SK-N-SH (cell line): ENCODE measurements at regions not wholly inside any gene's neighbourhood (a gene's known extent, or its start where the extent isn't known, plus 50 kb on each side); places are given as distances from the start of the nearest gene placed in this dataset.
A peak's percentile ranks its signal among the peaks of the same experiment; 100 is the strongest.
"Not testable (repeated sequence)": the region's sequence is repeated elsewhere in the genome, so short reads cannot be mapped to it uniquely, and the experiment has no call there.

ENCODE experiments used
- CTCF ChIA-PET: fragments of 300-600, 350-600 bp; formaldehyde crosslinking; extraction: SDS; loops from one replicate; lab custom pipeline; 2021; lab: Yijun Ruan, JAX
- POLR2A ChIA-PET: fragments of 350-600 bp; sonication (Branson Sonifier 250); formaldehyde crosslinking; extraction: SDS; loops from one replicate; lab custom pipeline; 2020; ENCODE audit warnings: antibody characterized with exemption, inconsistent platforms; lab: Yijun Ruan, JAX
- DNase-seq: peaks from one replicate; pipeline ENCODE4 v3.0.0; 2012
- H2AFZ ChIP-seq: fragments of 200-600 bp; sonication (generic); 2 replicates; pipeline ENCODE4 v1.8.1; 2016; ENCODE audit warnings: antibody characterized with exemption, mild to moderate bottlenecking, low read depth
- H3F3A ChIP-seq: fragments of 200-600 bp; sonication (generic); replicated peaks from 2 replicates; pipeline ENCODE3; 2016; ENCODE audit warnings: antibody characterized with exemption, mild to moderate bottlenecking; ENCODE audit not compliant: insufficient read depth
- H3K27ac ChIP-seq, 2 experiments: fragments of 200-500 bp in 1 of 2; fragments of 200-600 bp in 1 of 2; sonication (Bioruptor generic) in 1 of 2; sonication (generic), shearing (Covaris generic) in 1 of 2; 2 replicates each; pipeline versions ENCODE4 v1.5.1 to v1.6.1; 2014 to 2016; ENCODE audit warnings: low read depth in 2 of 2, inconsistent platforms in 1 of 2, low read length in 1 of 2, mild to moderate bottlenecking in 1 of 2, mixed read lengths in 1 of 2
- H3K27me3 ChIP-seq: fragments of 200-600 bp; sonication (generic), shearing (Covaris generic); 2 replicates; pipeline ENCODE4 v1.6.1; 2016; ENCODE audit warnings: mixed run types; ENCODE audit not compliant: insufficient read depth
- H3K36me3 ChIP-seq, 2 experiments: fragments of 200-500 bp in 1 of 2; fragments of 200-600 bp in 1 of 2; sonication (Bioruptor generic) in 1 of 2; sonication (generic) in 1 of 2; replicated peaks in 1 of 2; 2 replicates each; pipeline versions ENCODE3 to v1.5.1; 2014 to 2016; ENCODE audit warnings: low read length in 1 of 2, mild to moderate bottlenecking in 1 of 2; ENCODE audit not compliant: insufficient read depth in 2 of 2, control insufficient read depth in 1 of 2
- H3K4me1 ChIP-seq, 2 experiments: fragments of 200-500 bp in 1 of 2; fragments of 200-600 bp in 1 of 2; sonication (Bioruptor generic) in 1 of 2; sonication (generic), shearing (Covaris generic) in 1 of 2; 2 replicates each; pipeline versions ENCODE4 v1.5.1 to v1.6.1; 2014 to 2016; ENCODE audit warnings: low read depth in 1 of 2, low read length in 1 of 2, mixed run types in 1 of 2; ENCODE audit not compliant: insufficient read depth in 2 of 2, control insufficient read depth in 1 of 2
- H3K4me2 ChIP-seq: fragments of 200-600 bp; sonication (generic), shearing (Covaris generic); 2 replicates; pipeline ENCODE4 v1.6.1; 2017; ENCODE audit warnings: mixed run types
- H3K4me3 ChIP-seq, 2 experiments: fragments of 200-500 bp in 1 of 2; fragments of 200-600 bp in 1 of 2; sonication (Bioruptor generic) in 1 of 2; sonication (generic), shearing (Covaris generic) in 1 of 2; 2 replicates each; pipeline versions ENCODE4 v1.5.1 to v1.8.1; 2014 to 2016; ENCODE audit warnings: low read depth in 2 of 2, inconsistent platforms in 1 of 2, low read length in 1 of 2, mild to moderate bottlenecking in 1 of 2, mixed read lengths in 1 of 2, moderate library complexity in 1 of 2
- H3K79me2 ChIP-seq: fragments of 200-600 bp; sonication (generic); 2 replicates; pipeline ENCODE4 v1.8.1; 2017; ENCODE audit warnings: mild to moderate bottlenecking; ENCODE audit not compliant: insufficient read depth
- H3K9ac ChIP-seq: fragments of 200-600 bp; sonication (generic); 2 replicates; pipeline ENCODE4 v1.6.1; 2017; ENCODE audit warnings: mixed run types
- H3K9me2 ChIP-seq: fragments of 200-600 bp; sonication (generic); 2 replicates; pipeline ENCODE4 v1.6.1; 2017; ENCODE audit warnings: mixed run types
- H3K9me3 ChIP-seq: fragments of 200-600 bp; sonication (generic); 2 replicates; pipeline ENCODE4 v1.6.1; 2017; ENCODE audit warnings: mixed run types, mild to moderate bottlenecking, moderate library complexity
- H4K20me1 ChIP-seq: fragments of 200-600 bp; sonication (generic); 2 replicates; pipeline ENCODE4 v1.6.1; 2017; ENCODE audit warnings: mild to moderate bottlenecking, mixed run types; ENCODE audit not compliant: insufficient read depth
- CHD2 ChIP-seq: fragments of 150-350 bp; IDR thresholded peaks from 2 replicates; pipeline ENCODE4 v1.6.1; 2018; ENCODE audit warnings: low read length; ENCODE audit not compliant: partially characterized antibody
- ELF1 ChIP-seq: IDR thresholded peaks from 2 replicates; pipeline ENCODE4 v1.4.0; 2012
- FOXJ3 ChIP-seq: sonication (generic); formaldehyde crosslinking; IDR thresholded peaks from 2 replicates; pipeline ENCODE4 v1.5.1; 2020; ENCODE audit warnings: mild to moderate bottlenecking, missing genetic modification reagents
- FOXM1 ChIP-seq: IDR thresholded peaks from 2 replicates; pipeline ENCODE4 v1.4.0; 2012; ENCODE audit warnings: low read depth, mild to moderate bottlenecking
- GABPA ChIP-seq: IDR thresholded peaks from 2 replicates; pipeline ENCODE4 v1.4.0; 2012; ENCODE audit warnings: low read depth, mild to moderate bottlenecking
- JUND ChIP-seq: IDR thresholded peaks from 2 replicates; pipeline ENCODE4 v1.4.0; 2012
- NFIC ChIP-seq: IDR thresholded peaks from 2 replicates; pipeline ENCODE4 v1.4.0; 2012; ENCODE audit warnings: borderline replicate concordance
- NRF1 ChIP-seq: IDR thresholded peaks from 2 replicates; pipeline ENCODE4 v1.6.1; 2012; ENCODE audit warnings: low read depth, mild to moderate bottlenecking, low read length
- RAD21 ChIP-seq: IDR thresholded peaks from 2 replicates; pipeline ENCODE4 v1.6.1; 2012; ENCODE audit warnings: mild to moderate bottlenecking, low read length
- RCOR1 ChIP-seq: fragments of 150-350 bp; IDR thresholded peaks from 2 replicates; pipeline ENCODE4 v1.6.1; 2017; ENCODE audit warnings: antibody characterized with exemption, low read length
- SIN3A ChIP-seq: IDR thresholded peaks from 2 replicates; pipeline ENCODE4 v1.6.1; 2012; ENCODE audit warnings: low read depth, mild to moderate bottlenecking, low read length, moderate library complexity, borderline replicate concordance
- SMC3 ChIP-seq: IDR thresholded peaks from 2 replicates; pipeline ENCODE4 v1.6.1; 2012; ENCODE audit warnings: low read depth, low read length, improper control_type of control experiment
- TAF1 ChIP-seq: IDR thresholded peaks from 2 replicates; pipeline ENCODE4 v1.6.1; 2012; ENCODE audit warnings: low read depth, mild to moderate bottlenecking, low read length, moderate library complexity, borderline replicate concordance
- TEAD4 ChIP-seq: IDR thresholded peaks from 2 replicates; pipeline ENCODE4 v1.4.0; 2012; ENCODE audit warnings: mild to moderate bottlenecking, borderline replicate concordance; ENCODE audit not compliant: insufficient read depth
- WGBS: methylation state at CpG from one replicate; pipeline ENCODE4 v1.1.6; 2017; ENCODE audit warnings: low lambda C conversion rate; 5-methylcytosine and 5-hydroxymethylcytosine counted together
- TF ChIP-seq, protein P1 (sequence below): fragments of 200-600 bp; sonication (generic); IDR thresholded peaks from 2 replicates; pipeline ENCODE4 v1.6.1; 2017; ENCODE audit warnings: antibody characterized with exemption, mild to moderate bottlenecking, moderate library complexity
- TF ChIP-seq, protein P2 (sequence below): fragments of 150-350 bp; IDR thresholded peaks from 2 replicates; pipeline ENCODE4 v1.6.1; 2016; ENCODE audit warnings: mild to moderate bottlenecking, low read depth, low read length
- TF ChIP-seq, protein P3 (sequence below): IDR thresholded peaks from 2 replicates; pipeline ENCODE4 v1.4.0; 2012; ENCODE audit warnings: low read depth
- TF ChIP-seq, protein P4 (sequence below): fragments of 150-350 bp; IDR thresholded peaks from 2 replicates; pipeline ENCODE4 v1.6.1; 2017; ENCODE audit warnings: antibody characterized with exemption, low read length, low read depth, borderline replicate concordance

DNA sequence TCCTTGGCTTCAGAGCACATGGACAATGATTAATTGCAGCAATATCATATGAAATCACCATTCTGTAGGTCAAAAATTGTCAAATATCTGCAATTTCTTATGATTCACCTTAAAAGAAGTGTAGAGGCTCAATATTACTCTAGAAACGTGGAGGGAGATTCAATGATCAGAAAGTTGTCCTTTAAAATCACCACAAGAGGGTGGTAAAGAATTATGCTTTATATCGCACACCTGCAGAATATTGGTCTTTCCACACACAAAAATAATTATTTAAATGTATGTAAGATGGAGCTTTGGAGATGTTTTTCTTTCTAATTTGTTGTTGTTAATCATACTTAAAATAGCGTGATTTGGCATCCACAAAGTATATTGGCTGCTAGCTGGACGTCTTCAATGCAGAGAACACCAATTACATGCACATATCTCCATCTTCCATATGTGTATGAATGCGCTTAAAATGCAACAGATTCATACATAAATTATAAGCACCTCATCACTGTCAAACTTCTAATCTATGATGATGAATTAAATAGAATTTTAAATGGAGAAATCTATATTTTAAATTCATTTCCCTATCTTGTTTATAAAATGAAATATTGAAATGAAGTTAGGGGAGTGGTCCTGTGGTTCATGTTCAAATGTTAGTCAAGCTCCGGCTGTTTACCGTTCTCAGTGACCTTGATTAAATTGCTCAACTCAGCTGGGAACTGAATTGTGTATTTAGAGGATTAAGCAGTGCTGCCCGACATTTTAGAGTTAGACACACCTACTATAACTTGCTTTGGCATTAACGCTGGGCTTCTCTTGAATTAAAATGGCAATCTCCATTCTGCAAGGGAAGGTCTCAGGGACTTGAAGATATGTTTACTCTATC, 153.5 kb upstream of the CHL1 start:
- not testable (repeated sequence) for H2AFZ ChIP-seq, H3K9me2 ChIP-seq, H3K4me1 ChIP-seq, H3K79me2 ChIP-seq, H3K27ac ChIP-seq, H3F3A ChIP-seq, H3K4me2 ChIP-seq, H3K27me3 ChIP-seq
- CTCF ChIA-PET, result interaction anchor here (0.7 to 17.7 kb wide), 20 partner anchors 9 to 352 kb away, joined by 3 to 265 read pairs (median 4); no protein-coding TSS in a partner anchor
- DNase-seq, result peak; percentile 35
- TF ChIP-seq, protein P1, sequence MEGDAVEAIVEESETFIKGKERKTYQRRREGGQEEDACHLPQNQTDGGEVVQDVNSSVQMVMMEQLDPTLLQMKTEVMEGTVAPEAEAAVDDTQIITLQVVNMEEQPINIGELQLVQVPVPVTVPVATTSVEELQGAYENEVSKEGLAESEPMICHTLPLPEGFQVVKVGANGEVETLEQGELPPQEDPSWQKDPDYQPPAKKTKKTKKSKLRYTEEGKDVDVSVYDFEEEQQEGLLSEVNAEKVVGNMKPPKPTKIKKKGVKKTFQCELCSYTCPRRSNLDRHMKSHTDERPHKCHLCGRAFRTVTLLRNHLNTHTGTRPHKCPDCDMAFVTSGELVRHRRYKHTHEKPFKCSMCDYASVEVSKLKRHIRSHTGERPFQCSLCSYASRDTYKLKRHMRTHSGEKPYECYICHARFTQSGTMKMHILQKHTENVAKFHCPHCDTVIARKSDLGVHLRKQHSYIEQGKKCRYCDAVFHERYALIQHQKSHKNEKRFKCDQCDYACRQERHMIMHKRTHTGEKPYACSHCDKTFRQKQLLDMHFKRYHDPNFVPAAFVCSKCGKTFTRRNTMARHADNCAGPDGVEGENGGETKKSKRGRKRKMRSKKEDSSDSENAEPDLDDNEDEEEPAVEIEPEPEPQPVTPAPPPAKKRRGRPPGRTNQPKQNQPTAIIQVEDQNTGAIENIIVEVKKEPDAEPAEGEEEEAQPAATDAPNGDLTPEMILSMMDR, result peak; percentile 32
- TF ChIP-seq SMC3 (peak; percentile 46; the same call in 1 of the 2 replicates), RAD21 (peak; percentile 75)
- TF ChIP-seq, all 33 proteins: peak for 3; not testable (repeated sequence) for 30
- H3K4me3 ChIP-seq, H3K9ac ChIP-seq, H4K20me1 ChIP-seq, H3K36me3 ChIP-seq, H3K9me3 ChIP-seq: not testable (repeated sequence)
- POLR2A ChIA-PET, result interaction anchor here (1.5 kb wide), 1 partner anchor 311 kb away, joined by 5 read pairs; no protein-coding TSS in a partner anchor
- WGBS, result 38% methylated on average over 9 of the region's 9 CpGs

DNA sequence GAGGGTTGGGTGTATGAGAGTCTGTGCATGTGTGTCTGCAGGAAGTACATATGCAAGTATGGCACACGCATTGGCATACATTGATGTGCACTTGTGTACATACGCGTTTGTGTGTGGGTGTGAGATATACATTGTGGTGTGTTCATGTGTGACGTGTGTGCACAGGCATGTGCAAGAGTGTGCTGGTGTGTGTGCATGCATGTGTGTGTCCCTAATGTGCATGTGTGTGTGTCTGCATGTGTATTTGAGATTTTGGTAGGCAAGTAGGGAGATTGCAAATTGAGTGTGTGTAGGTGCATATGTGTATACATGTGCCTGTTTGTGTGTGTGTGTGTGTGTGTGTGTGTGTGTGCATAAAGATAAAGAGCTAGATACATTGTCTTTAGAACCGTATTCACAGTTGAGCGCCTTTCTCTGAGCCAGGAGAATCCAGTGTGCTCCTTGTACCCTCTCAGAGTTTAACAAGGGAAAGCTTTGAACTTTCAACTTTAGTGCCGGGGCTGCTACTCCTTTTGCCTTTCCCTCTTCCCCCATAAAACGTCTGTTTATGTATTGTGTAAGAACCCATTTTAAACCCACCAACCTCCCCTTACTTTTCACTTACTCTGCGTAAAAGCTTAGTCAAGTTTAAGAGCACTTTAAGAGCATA, 152.4 kb upstream of the CHL1 start:
- Histone ChIP-seq H3F3A (no peaks in the 10 kb centered on the region), H3K4me2 (no peak overlapping the region), H3K4me3 (no peak overlapping the region), H3K36me3 (no peaks in the 10 kb centered on the region), H3K27me3 (no peaks in the 10 kb centered on the region), H3K9me2 (no peaks in the 10 kb centered on the region), H3K9me3 (no peaks in the 10 kb centered on the region), H3K4me1 (no peaks in the 10 kb centered on the region)
- ChIA-PET POLR2A (no interaction called here), CTCF (interaction anchor here (1.3 to 17.7 kb wide), 4 partner anchors 12 to 310 kb away, joined by 3 to 265 read pairs (median 9); no protein-coding TSS in a partner anchor)
- no peak for DNase-seq
- 46% methylated on average over 9 of the region's 9 CpGs for WGBS
- no peak for TF ChIP-seq FOXM1
- TF ChIP-seq SIN3A, result no peak
- TF ChIP-seq, protein P2, sequence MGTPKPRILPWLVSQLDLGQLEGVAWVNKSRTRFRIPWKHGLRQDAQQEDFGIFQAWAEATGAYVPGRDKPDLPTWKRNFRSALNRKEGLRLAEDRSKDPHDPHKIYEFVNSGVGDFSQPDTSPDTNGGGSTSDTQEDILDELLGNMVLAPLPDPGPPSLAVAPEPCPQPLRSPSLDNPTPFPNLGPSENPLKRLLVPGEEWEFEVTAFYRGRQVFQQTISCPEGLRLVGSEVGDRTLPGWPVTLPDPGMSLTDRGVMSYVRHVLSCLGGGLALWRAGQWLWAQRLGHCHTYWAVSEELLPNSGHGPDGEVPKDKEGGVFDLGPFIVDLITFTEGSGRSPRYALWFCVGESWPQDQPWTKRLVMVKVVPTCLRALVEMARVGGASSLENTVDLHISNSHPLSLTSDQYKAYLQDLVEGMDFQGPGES, result no peak
- TF ChIP-seq NRF1, result no peak
- no peak for TF ChIP-seq RCOR1
- TF ChIP-seq, protein P3, sequence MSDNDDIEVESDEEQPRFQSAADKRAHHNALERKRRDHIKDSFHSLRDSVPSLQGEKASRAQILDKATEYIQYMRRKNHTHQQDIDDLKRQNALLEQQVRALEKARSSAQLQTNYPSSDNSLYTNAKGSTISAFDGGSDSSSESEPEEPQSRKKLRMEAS, result no peak
- no peak for TF ChIP-seq JUND
- no peak for TF ChIP-seq TEAD4
- TF ChIP-seq NFIC, result no peak
- TF ChIP-seq CHD2, result no peak
- TF ChIP-seq, protein P4, sequence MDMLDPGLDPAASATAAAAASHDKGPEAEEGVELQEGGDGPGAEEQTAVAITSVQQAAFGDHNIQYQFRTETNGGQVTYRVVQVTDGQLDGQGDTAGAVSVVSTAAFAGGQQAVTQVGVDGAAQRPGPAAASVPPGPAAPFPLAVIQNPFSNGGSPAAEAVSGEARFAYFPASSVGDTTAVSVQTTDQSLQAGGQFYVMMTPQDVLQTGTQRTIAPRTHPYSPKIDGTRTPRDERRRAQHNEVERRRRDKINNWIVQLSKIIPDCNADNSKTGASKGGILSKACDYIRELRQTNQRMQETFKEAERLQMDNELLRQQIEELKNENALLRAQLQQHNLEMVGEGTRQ, result no peak
- TF ChIP-seq SMC3, result no peak
- TF ChIP-seq FOXJ3 (CRISPR knock-in tag), result no peak
- no peak for TF ChIP-seq ELF1
- no peak for TF ChIP-seq GABPA
- TF ChIP-seq TAF1, result no peak
- TF ChIP-seq, all 33 proteins: peak for 0
- Histone ChIP-seq H2AFZ (no peak overlapping the region), H3K79me2 (no peaks in the 10 kb centered on the region), H3K27ac (no peak overlapping the region), H3K9ac (no peak overlapping the region), H4K20me1 (no peaks in the 10 kb centered on the region)

DNA sequence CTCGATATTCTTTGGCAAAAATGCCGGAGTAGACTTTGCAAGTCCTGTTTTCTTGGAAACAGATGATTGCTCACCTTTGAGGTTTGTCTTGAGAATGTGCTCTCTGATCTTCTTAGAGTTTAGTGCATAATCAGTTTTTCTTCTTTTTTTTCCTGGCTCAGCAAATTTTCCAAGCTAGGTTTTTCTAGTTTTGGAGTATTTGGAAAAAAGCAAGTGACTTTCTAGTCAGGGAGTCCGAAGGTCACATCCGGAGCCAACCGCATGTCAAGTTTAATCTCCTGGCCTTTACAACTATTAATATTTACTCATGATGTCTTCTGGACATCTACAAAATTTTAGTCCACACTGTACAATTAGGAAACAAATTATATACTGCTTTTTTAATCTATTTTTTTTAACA, 151.6 kb upstream of the CHL1 start:
- H2AFZ ChIP-seq, H3K27ac ChIP-seq, H3K4me2 ChIP-seq, H3K27me3 ChIP-seq, H3F3A ChIP-seq, H3K9ac ChIP-seq, H3K79me2 ChIP-seq, H3K4me3 ChIP-seq, H3K4me1 ChIP-seq, H3K9me3 ChIP-seq, H3K9me2 ChIP-seq, H4K20me1 ChIP-seq, H3K36me3 ChIP-seq, POLR2A ChIA-PET, DNase-seq: not testable (repeated sequence)
- CTCF ChIA-PET, result interaction anchor here (1.3 to 17.7 kb wide), 2 partner anchors 247 to 310 kb away, joined by 3 to 265 read pairs; no protein-coding TSS in a partner anchor
- WGBS, result 48% methylated on average over 5 of the region's 5 CpGs
